RWPE1 (cell line): ENCODE measurements at regions not wholly inside any gene's neighbourhood (a gene's known extent, or its start where the extent isn't known, plus 50 kb on each side); places are given as distances from the start of the nearest gene placed in this dataset.

ENCODE experiments used
- CTCF ChIA-PET: fragments of 350-600 bp; sonication (Branson Sonifier 250); formaldehyde crosslinking; extraction: SDS; loops from one replicate; lab custom pipeline; 2021; lab: Yijun Ruan, JAX
- POLR2A ChIA-PET: fragments of 400-600 bp; formaldehyde crosslinking; extraction: SDS; loops from one replicate; lab custom pipeline; 2020; ENCODE audit warnings: antibody characterized with exemption; ENCODE audit not compliant: low non-redundant PET; lab: Yijun Ruan, JAX
- DNase-seq: peaks from one replicate; pipeline ENCODE4 v3.0.0; 2012; ENCODE audit warnings: low spot score
- H3K27ac ChIP-seq: fragments of 450-650 bp; 2 replicates; pipeline ENCODE4 v1.5.1; 2017
- TF ChIP-seq, protein P1 (sequence below): fragments of 450-650 bp; conservative IDR thresholded peaks from 2 replicates; pipeline ENCODE4 v1.5.1; 2017; ENCODE audit warnings: low read depth, mild to moderate bottlenecking

DNA sequence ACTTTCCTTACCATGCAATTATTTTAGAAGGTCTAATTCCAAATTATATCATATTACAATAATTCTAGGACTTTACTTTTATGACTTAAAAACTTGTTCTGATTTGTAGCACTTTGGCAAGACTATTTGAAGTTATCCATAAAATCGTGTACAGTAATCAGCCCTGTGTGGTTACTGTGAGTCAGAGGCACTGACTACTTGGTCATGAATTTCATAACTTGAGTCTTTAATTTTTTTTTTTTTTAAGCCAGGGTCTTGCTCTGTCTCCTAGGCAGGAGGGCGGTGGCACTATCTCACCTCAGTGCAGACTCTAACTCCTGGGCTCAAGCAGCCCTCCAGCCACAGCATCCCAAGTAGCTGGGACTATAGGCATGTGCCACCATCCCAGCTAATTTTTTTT lies 1319.2 kb upstream of the SLC10A2 start:
- peak overlapping the region; percentile 83 for H3K27ac ChIP-seq
- peak; percentile 44 for DNase-seq
- ChIA-PET CTCF (no interaction called here), POLR2A (no interaction called here)
- TF ChIP-seq, protein P1, sequence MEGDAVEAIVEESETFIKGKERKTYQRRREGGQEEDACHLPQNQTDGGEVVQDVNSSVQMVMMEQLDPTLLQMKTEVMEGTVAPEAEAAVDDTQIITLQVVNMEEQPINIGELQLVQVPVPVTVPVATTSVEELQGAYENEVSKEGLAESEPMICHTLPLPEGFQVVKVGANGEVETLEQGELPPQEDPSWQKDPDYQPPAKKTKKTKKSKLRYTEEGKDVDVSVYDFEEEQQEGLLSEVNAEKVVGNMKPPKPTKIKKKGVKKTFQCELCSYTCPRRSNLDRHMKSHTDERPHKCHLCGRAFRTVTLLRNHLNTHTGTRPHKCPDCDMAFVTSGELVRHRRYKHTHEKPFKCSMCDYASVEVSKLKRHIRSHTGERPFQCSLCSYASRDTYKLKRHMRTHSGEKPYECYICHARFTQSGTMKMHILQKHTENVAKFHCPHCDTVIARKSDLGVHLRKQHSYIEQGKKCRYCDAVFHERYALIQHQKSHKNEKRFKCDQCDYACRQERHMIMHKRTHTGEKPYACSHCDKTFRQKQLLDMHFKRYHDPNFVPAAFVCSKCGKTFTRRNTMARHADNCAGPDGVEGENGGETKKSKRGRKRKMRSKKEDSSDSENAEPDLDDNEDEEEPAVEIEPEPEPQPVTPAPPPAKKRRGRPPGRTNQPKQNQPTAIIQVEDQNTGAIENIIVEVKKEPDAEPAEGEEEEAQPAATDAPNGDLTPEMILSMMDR: no peak

DNA sequence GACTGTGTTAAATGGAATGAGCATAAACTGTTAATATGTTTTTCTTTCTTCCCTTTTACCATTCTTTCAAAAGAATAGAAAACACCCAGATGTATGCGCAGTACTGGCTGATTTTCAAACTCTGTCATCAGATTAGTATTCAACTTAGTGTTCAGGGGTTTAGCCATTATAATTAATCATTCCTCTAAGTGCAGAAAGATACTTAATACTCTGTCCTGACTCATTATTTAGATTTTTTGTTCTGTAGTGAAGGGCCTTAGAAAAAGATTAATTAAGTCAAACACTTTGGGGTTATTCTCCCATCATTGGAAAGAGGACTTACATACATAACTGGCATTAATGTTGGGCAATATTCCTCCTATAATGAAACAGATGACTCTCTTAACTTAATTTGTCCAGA lies 1316.7 kb upstream of the SLC10A2 start:
- ChIA-PET CTCF (no interaction called here), POLR2A (no interaction called here)
- DNase-seq: no peak
- TF ChIP-seq, protein P1: no peak
- no peak overlapping the region for H3K27ac ChIP-seq

- H3K27ac ChIP-seq: no peak overlapping the region
- ChIA-PET POLR2A (no interaction called here), CTCF (no interaction called here)
- TF ChIP-seq, protein P1: no peak
- DNase-seq: no peak
Observed at GRCh38 chr13:104376588-104376987, 1310.4 kb upstream of the SLC10A2 start.

GRCh38 chr13:104375614-104376013 lies 1309.4 kb upstream of the SLC10A2 start:
- ChIA-PET CTCF (interaction anchor here (0.7 kb wide), 1 partner anchor 1255 kb away, joined by 3 read pairs; no protein-coding TSS in a partner anchor), POLR2A (no interaction called here)
- H3K27ac ChIP-seq: no peak overlapping the region
- no peak for DNase-seq
- TF ChIP-seq, protein P1: no peak

GRCh38 chr13:104372095-104372655 lies 1306.0 kb upstream of the SLC10A2 start:
- no peak overlapping the region for H3K27ac ChIP-seq
- DNase-seq: no peak
- TF ChIP-seq, protein P1: no peak
- ChIA-PET CTCF (no interaction called here), POLR2A (no interaction called here)

GRCh38 chr13:104365430-104365829 lies 1299.2 kb upstream of the SLC10A2 start:
- no peak for DNase-seq
- POLR2A ChIA-PET: no interaction called here
- CTCF ChIA-PET: no interaction called here
- H3K27ac ChIP-seq: no peak overlapping the region
- TF ChIP-seq, protein P1: no peak
